Smooth muscle cell (in vitro differentiated cells): ENCODE measurements at regions not wholly inside any gene's neighbourhood (a gene's known extent, or its start where the extent isn't known, plus 50 kb on each side); places are given as distances from the start of the nearest gene placed in this dataset.
"Not testable (repeated sequence)": the region's sequence is repeated elsewhere in the genome, so short reads cannot be mapped to it uniquely, and the experiment has no call there.

Experiments used
- DNase-seq: peaks from one replicate; lab custom pipeline; 2025; ENCODE audit not compliant: unreplicated experiment; lab: John Stamatoyannopoulos, UW
- H2AFZ ChIP-seq: fragments of 200-600 bp; sonication (generic); 2 replicates; pipeline ENCODE4 v1.6.0; 2016; ENCODE audit warnings: antibody characterized with exemption, low read depth, mild to moderate bottlenecking
- H3F3A ChIP-seq: fragments of 200-600 bp; sonication (generic); 2 replicates; pipeline ENCODE4 v1.6.0; 2017; ENCODE audit warnings: antibody characterized with exemption, low read depth
- H3K27ac ChIP-seq: fragments of 200-600 bp; sonication (generic); 2 replicates; pipeline ENCODE4 v1.5.1; 2016; ENCODE audit warnings: low read depth, mild to moderate bottlenecking
- H3K27me3 ChIP-seq: fragments of 200-600 bp; sonication (generic); 2 replicates; pipeline ENCODE4 v1.6.1; 2016; ENCODE audit warnings: low read depth, mild to moderate bottlenecking
- H3K36me3 ChIP-seq: fragments of 200-600 bp; sonication (generic); 2 replicates; pipeline ENCODE4 v1.5.1; 2016; ENCODE audit warnings: low read depth
- H3K4me1 ChIP-seq: fragments of 200-600 bp; sonication (generic); 2 replicates; pipeline ENCODE4 v1.5.1; 2016; ENCODE audit warnings: low read depth
- H3K4me2 ChIP-seq: fragments of 200-600 bp; sonication (generic); 2 replicates; pipeline ENCODE4 v1.6.0; 2016; ENCODE audit warnings: mild to moderate bottlenecking
- H3K4me3 ChIP-seq: fragments of 200-600 bp; sonication (generic); 2 replicates; pipeline ENCODE4 v1.5.1; 2016; ENCODE audit warnings: mild to moderate bottlenecking
- H3K79me2 ChIP-seq: fragments of 200-600 bp; sonication (generic); 2 replicates; pipeline ENCODE4 v1.6.0; 2016; ENCODE audit warnings: low read depth, mild to moderate bottlenecking
- H3K9ac ChIP-seq: fragments of 200-600 bp; sonication (generic); 2 replicates; pipeline ENCODE4 v1.6.0; 2016; ENCODE audit warnings: low read depth
- H3K9me3 ChIP-seq: fragments of 200-600 bp; sonication (generic); replicated peaks from 2 replicates; pipeline ENCODE4 v1.5.1; 2016; ENCODE audit warnings: low read depth
- H4K20me1 ChIP-seq: fragments of 200-600 bp; sonication (generic); 2 replicates; pipeline ENCODE4 v1.6.0; 2016; ENCODE audit warnings: low read depth
- CTCF ChIP-seq: fragments of 200-600 bp; sonication (generic); IDR thresholded peaks from 2 replicates; pipeline ENCODE4 v1.5.1; 2017; ENCODE audit warnings: borderline replicate concordance, mild to moderate bottlenecking, antibody characterized with exemption; ENCODE audit not compliant: insufficient read depth, poor library complexity, severe bottlenecking
- whole genome bisulfite sequencing: methylation state at CpG from one replicate; pipeline ENCODE4 v1.1.7; 2016; ENCODE audit warnings: low lambda C conversion rate; 5-methylcytosine and 5-hydroxymethylcytosine counted together

GRCh38 chr22:22989856-22990255, 80.5 kb upstream of the GNAZ start:
- 85% methylated on average over 3 of the region's 3 CpGs for WGBS

GRCh38 chr22:22990711-22991505, 79.4 kb upstream of the GNAZ start:
- not testable (repeated sequence) for H3K27me3 ChIP-seq, H3F3A ChIP-seq, H3K27ac ChIP-seq, H3K79me2 ChIP-seq, H3K4me3 ChIP-seq, DNase-seq, H3K4me2 ChIP-seq, H3K36me3 ChIP-seq, H3K9ac ChIP-seq, H4K20me1 ChIP-seq, H3K4me1 ChIP-seq, H3K9me3 ChIP-seq, H2AFZ ChIP-seq
- 76% methylated on average over 7 of the region's 7 CpGs for WGBS

More at GRCh38 chr22:22989856-22990255, 80.5 kb upstream of the GNAZ start:
- Histone ChIP-seq H2AFZ (no peak overlapping the region), H3K9ac (no peak overlapping the region), H3K79me2 (no peaks in the 10 kb centered on the region), H3K9me3 (no peaks in the 10 kb centered on the region), H3K4me1 (no peaks in the 10 kb centered on the region), H3F3A (no peaks in the 10 kb centered on the region), H3K36me3 (no peaks in the 10 kb centered on the region), H3K27me3 (no peaks in the 10 kb centered on the region), H3K4me3 (no peak overlapping the region), H4K20me1 (no peaks in the 10 kb centered on the region), H3K4me2 (no peak overlapping the region), H3K27ac (no peak overlapping the region)
- TF ChIP-seq CTCF, result no peak
- no peak for DNase-seq

GRCh38 chr22:22992474-22992873, 77.8 kb upstream of the GNAZ start:
- Histone ChIP-seq H3F3A (no peaks in the 10 kb centered on the region), H3K36me3 (no peaks in the 10 kb centered on the region), H3K27ac (no peak overlapping the region), H3K9me3 (no peaks in the 10 kb centered on the region), H3K9ac (no peak overlapping the region), H2AFZ (no peak overlapping the region), H3K4me2 (no peak overlapping the region), H3K79me2 (no peaks in the 10 kb centered on the region), H3K4me3 (no peak overlapping the region), H3K4me1 (no peaks in the 10 kb centered on the region), H4K20me1 (no peaks in the 10 kb centered on the region), H3K27me3 (no peaks in the 10 kb centered on the region)
- 56% methylated on average over 3 of the region's 3 CpGs for WGBS
- TF ChIP-seq CTCF, result no peak
- DNase-seq, result no peak

GRCh38 chr22:22993184-22993583, 77.1 kb upstream of the GNAZ start:
- Histone ChIP-seq H3K4me3 (no peak overlapping the region), H3K36me3 (no peaks in the 10 kb centered on the region), H3K9me3 (no peaks in the 10 kb centered on the region), H3K79me2 (no peaks in the 10 kb centered on the region), H3K9ac (no peak overlapping the region), H4K20me1 (no peaks in the 10 kb centered on the region), H3F3A (no peaks in the 10 kb centered on the region), H3K27me3 (no peaks in the 10 kb centered on the region), H3K27ac (no peak overlapping the region), H3K4me1 (no peaks in the 10 kb centered on the region), H3K4me2 (no peak overlapping the region), H2AFZ (no peak overlapping the region)
- 85% methylated on average over 5 of the region's 5 CpGs for WGBS
- DNase-seq, result no peak
- TF ChIP-seq CTCF, result no peak
